ES-I3 (cell line): ENCODE measurements at regions not wholly inside any gene's neighbourhood (a gene's known extent, or its start where the extent isn't known, plus 50 kb on each side); places are given as distances from the start of the nearest gene placed in this dataset.
"Not testable (repeated sequence)": the region's sequence is repeated elsewhere in the genome, so short reads cannot be mapped to it uniquely, and the experiment has no call there.

ENCODE experiments used
- H3K36me3 ChIP-seq: 2 replicates; pipeline ENCODE4 v1.6.1; 2013; ENCODE audit warnings: mild to moderate bottlenecking, low read length, control low read depth, moderate library complexity; ENCODE audit not compliant: insufficient read depth
- H3K4me1 ChIP-seq: 2 replicates; pipeline ENCODE4 v1.6.1; 2013; ENCODE audit warnings: mild to moderate bottlenecking, control low read depth, low read length; ENCODE audit not compliant: insufficient read depth
- H3K9ac ChIP-seq: 2 replicates; pipeline ENCODE4 v1.6.1; 2013; ENCODE audit warnings: low read depth, mild to moderate bottlenecking, low read length, moderate library complexity
- H3K9me3 ChIP-seq: 2 replicates; pipeline ENCODE4 v1.6.1; 2013; ENCODE audit warnings: mild to moderate bottlenecking, low read length, moderate library complexity; ENCODE audit not compliant: control insufficient read depth, insufficient read depth

GRCh38 chr5:92640340-92640739 lies 940.7 kb downstream of the NR2F1-AS1 start:
- Histone ChIP-seq H3K36me3 (no peaks in the 10 kb centered on the region), H3K9me3 (no peaks in the 10 kb centered on the region), H3K4me1 (peaks cover 20% of the 10 kb centered on the region), H3K9ac (no peak overlapping the region)

- H3K36me3 ChIP-seq: no peaks in the 10 kb centered on the region
- H3K9me3 ChIP-seq: no peaks in the 10 kb centered on the region
- H3K9ac ChIP-seq: no peak overlapping the region
- H3K4me1 ChIP-seq: peaks cover 20% of the 10 kb centered on the region
Observed at GRCh38 chr5:92637960-92638359, 943.1 kb downstream of the NR2F1-AS1 start.

GRCh38 chr5:92637247-92637646 lies 943.8 kb downstream of the NR2F1-AS1 start:
- Histone ChIP-seq H3K9me3 (no peaks in the 10 kb centered on the region), H3K36me3 (no peaks in the 10 kb centered on the region), H3K9ac (no peak overlapping the region), H3K4me1 (peaks cover 20% of the 10 kb centered on the region)

GRCh38 chr5:92635001-92635461 lies 946.0 kb downstream of the NR2F1-AS1 start:
- Histone ChIP-seq H3K36me3 (no peaks in the 10 kb centered on the region), H3K9me3 (no peaks in the 10 kb centered on the region), H3K4me1 (peaks cover 14% of the 10 kb centered on the region; the same call in 1 of the 2 replicates), H3K9ac (no peak overlapping the region)

GRCh38 chr5:92633875-92634487 lies 947.0 kb downstream of the NR2F1-AS1 start:
- H3K9me3 ChIP-seq: no peaks in the 10 kb centered on the region
- peaks cover 14% of the 10 kb centered on the region; the same call in 1 of the 2 replicates for H3K4me1 ChIP-seq
- no peak overlapping the region for H3K9ac ChIP-seq
- H3K36me3 ChIP-seq: no peaks in the 10 kb centered on the region

GRCh38 chr5:92633176-92633575 lies 947.8 kb downstream of the NR2F1-AS1 start:
- Histone ChIP-seq H3K4me1 (peaks cover 14% of the 10 kb centered on the region; the same call in 1 of the 2 replicates), H3K9ac (no peak overlapping the region), H3K36me3 (no peaks in the 10 kb centered on the region), H3K9me3 (no peaks in the 10 kb centered on the region)

- H3K36me3 ChIP-seq, H3K4me1 ChIP-seq, H3K9me3 ChIP-seq, H3K9ac ChIP-seq: not testable (repeated sequence)
Observed at GRCh38 chr5:92631237-92631701, 949.8 kb downstream of the NR2F1-AS1 start.

- Histone ChIP-seq H3K36me3 (no peaks in the 10 kb centered on the region), H3K9me3 (no peaks in the 10 kb centered on the region), H3K4me1 (no peaks in the 10 kb centered on the region), H3K9ac (no peak overlapping the region)
Observed at GRCh38 chr5:92629574-92629973, 951.4 kb downstream of the NR2F1-AS1 start.

- Histone ChIP-seq H3K36me3 (no peaks in the 10 kb centered on the region), H3K4me1 (no peaks in the 10 kb centered on the region), H3K9ac (no peak overlapping the region), H3K9me3 (no peaks in the 10 kb centered on the region)
Observed at GRCh38 chr5:92629000-92629399, 952.0 kb downstream of the NR2F1-AS1 start.

GRCh38 chr5:92627186-92627585 lies 953.8 kb downstream of the NR2F1-AS1 start:
- Histone ChIP-seq H3K9ac (no peak overlapping the region), H3K36me3 (no peaks in the 10 kb centered on the region), H3K4me1 (no peaks in the 10 kb centered on the region), H3K9me3 (no peaks in the 10 kb centered on the region)

GRCh38 chr5:92616085-92616484 lies 964.9 kb downstream of the NR2F1-AS1 start:
- Histone ChIP-seq H3K36me3 (no peaks in the 10 kb centered on the region), H3K9me3 (no peaks in the 10 kb centered on the region), H3K4me1 (no peaks in the 10 kb centered on the region), H3K9ac (no peak overlapping the region)

GRCh38 chr5:92613546-92613945 lies 967.5 kb downstream of the NR2F1-AS1 start:
- H3K4me1 ChIP-seq: no peaks in the 10 kb centered on the region
- no peaks in the 10 kb centered on the region for H3K36me3 ChIP-seq
- H3K9me3 ChIP-seq: no peaks in the 10 kb centered on the region
- no peak overlapping the region for H3K9ac ChIP-seq

GRCh38 chr5:92610435-92610834 lies 970.6 kb downstream of the NR2F1-AS1 start:
- H3K36me3 ChIP-seq, H3K4me1 ChIP-seq, H3K9me3 ChIP-seq, H3K9ac ChIP-seq: not testable (repeated sequence)

GRCh38 chr5:92605591-92605990 lies 975.4 kb downstream of the NR2F1-AS1 start:
- H3K36me3 ChIP-seq: no peaks in the 10 kb centered on the region
- H3K9ac ChIP-seq: no peak overlapping the region
- no peaks in the 10 kb centered on the region for H3K4me1 ChIP-seq
- no peaks in the 10 kb centered on the region for H3K9me3 ChIP-seq

- Histone ChIP-seq H3K9me3 (no peaks in the 10 kb centered on the region), H3K36me3 (no peaks in the 10 kb centered on the region), H3K9ac (no peak overlapping the region), H3K4me1 (no peaks in the 10 kb centered on the region; the same call in 1 of the 2 replicates)
Observed at GRCh38 chr5:92599217-92599810, 981.7 kb downstream of the NR2F1-AS1 start.
